ENCODE measurements at regions not wholly inside any gene's neighbourhood (a gene's known extent, or its start where the extent isn't known, plus 50 kb on each side); places are given as distances from the start of the nearest gene placed in this dataset.

DNA sequence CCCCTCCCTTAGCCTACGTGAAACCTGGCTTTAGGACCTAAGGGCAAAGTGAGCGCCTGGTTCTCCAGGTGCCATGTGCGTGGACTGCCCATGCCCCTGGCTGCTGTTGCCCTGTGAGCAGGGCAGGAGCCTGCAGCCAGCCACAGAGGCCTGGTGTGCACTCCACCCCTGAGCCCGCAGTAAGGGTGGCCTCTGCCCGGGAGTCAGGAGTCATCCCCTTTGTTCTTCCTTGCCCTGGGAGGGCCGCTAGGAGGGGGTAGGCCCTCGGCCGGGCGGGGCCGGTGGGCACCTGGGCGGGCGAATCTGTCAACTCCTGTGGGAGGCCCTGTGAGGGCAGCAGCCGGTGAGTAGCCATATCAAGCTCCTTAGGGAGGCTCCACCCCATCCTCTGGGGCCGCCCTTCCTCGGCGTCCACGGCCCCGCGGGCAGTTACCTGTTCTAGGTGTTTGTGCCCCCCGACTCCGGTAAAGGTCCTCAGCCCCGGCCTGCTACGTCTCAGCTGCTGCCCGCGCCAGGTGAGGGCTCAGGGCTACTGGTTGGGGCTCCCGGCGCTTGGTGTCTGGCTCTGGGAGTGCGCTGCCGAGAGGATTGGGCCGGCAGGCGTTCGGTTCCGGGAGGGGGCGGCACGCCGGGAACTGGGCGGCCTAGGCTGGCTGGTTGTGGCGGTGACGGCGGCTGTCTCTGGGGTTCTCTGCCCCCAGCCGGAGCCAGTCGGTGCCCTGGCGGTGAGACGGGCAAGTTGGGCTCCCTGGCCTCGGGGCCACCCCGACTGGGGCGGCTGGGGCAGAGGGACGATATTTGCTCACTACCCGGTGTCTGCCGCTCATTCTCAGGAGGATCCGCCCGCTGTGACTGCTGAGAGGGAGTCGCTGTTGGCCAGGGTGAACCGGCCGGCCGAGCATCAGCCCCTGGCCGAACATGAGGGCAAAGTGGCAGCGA lies 1060.2 kb downstream of the TECRL start:
- TF ChIP-seq, protein P1, sequence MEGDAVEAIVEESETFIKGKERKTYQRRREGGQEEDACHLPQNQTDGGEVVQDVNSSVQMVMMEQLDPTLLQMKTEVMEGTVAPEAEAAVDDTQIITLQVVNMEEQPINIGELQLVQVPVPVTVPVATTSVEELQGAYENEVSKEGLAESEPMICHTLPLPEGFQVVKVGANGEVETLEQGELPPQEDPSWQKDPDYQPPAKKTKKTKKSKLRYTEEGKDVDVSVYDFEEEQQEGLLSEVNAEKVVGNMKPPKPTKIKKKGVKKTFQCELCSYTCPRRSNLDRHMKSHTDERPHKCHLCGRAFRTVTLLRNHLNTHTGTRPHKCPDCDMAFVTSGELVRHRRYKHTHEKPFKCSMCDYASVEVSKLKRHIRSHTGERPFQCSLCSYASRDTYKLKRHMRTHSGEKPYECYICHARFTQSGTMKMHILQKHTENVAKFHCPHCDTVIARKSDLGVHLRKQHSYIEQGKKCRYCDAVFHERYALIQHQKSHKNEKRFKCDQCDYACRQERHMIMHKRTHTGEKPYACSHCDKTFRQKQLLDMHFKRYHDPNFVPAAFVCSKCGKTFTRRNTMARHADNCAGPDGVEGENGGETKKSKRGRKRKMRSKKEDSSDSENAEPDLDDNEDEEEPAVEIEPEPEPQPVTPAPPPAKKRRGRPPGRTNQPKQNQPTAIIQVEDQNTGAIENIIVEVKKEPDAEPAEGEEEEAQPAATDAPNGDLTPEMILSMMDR (conservative IDR thresholded peaks at IDR 0.05; ENCODE audit: low read depth, low read length): no peak
- no peak for TF ChIP-seq NFE2L2 (IDR thresholded peaks at IDR 0.05; ENCODE audit: low read depth, low read length)
- no peak for TF ChIP-seq RCOR1 (IDR thresholded peaks at IDR 0.05; ENCODE audit: insufficient replicate concordance, low read length)
- no peak for TF ChIP-seq POLR2A (IDR thresholded peaks at IDR 0.05; ENCODE audit: low read depth, low read length)
- TF ChIP-seq, protein P2, sequence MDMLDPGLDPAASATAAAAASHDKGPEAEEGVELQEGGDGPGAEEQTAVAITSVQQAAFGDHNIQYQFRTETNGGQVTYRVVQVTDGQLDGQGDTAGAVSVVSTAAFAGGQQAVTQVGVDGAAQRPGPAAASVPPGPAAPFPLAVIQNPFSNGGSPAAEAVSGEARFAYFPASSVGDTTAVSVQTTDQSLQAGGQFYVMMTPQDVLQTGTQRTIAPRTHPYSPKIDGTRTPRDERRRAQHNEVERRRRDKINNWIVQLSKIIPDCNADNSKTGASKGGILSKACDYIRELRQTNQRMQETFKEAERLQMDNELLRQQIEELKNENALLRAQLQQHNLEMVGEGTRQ (IDR thresholded peaks at IDR 0.05; ENCODE audit: low read depth, low read length): no peak
- TF ChIP-seq CEBPB (IDR thresholded peaks at IDR 0.05; ENCODE audit: low read depth, low read length): no peak
- TF ChIP-seq RFX5 (IDR thresholded peaks at IDR 0.05; ENCODE audit: low read depth, low read length): no peak
- TF ChIP-seq MAFK (IDR thresholded peaks at IDR 0.05; ENCODE audit: low read depth, low read length): no peak
- no peak for TF ChIP-seq RAD21 (IDR thresholded peaks at IDR 0.05; ENCODE audit: low read length)
- TF ChIP-seq FOS (IDR thresholded peaks at IDR 0.05; ENCODE audit: low read depth, low read length): no peak
- TF ChIP-seq MXI1 (IDR thresholded peaks at IDR 0.05; ENCODE audit: borderline replicate concordance, low read depth, low read length): no peak
- TF ChIP-seq SMC3 (IDR thresholded peaks at IDR 0.05; ENCODE audit: low read depth, low read length): no peak
- TF ChIP-seq BHLHE40 (IDR thresholded peaks at IDR 0.05; ENCODE audit: low read depth, low read length): no peak
- no peak for TF ChIP-seq MAZ (IDR thresholded peaks at IDR 0.05; ENCODE audit: borderline replicate concordance, low read depth, low read length)

Data from IMR-90 (cell line).